Lower leg skin (tissue), 4 donors: ENCODE measurements at regions not wholly inside any gene's neighbourhood (a gene's known extent, or its start where the extent isn't known, plus 50 kb on each side); places are given as distances from the start of the nearest gene placed in this dataset.

Source experiments
- DNase-seq, 2 donors: peaks; one replicate each; pipeline ENCODE4 v3.0.0-alpha.2; 2019; ENCODE audit warnings: low spot score in 2 of 2
- H3K4me3 ChIP-seq: fragments of 200-600 bp; sonication (generic); 2 replicates; pipeline ENCODE4 v1.5.1; 2017; ENCODE audit warnings: mild to moderate bottlenecking, low read depth; ENCODE audit not compliant: poor library complexity, severe bottlenecking
- POLR2A ChIP-seq, 2 donors: fragments of 450-650 bp; IDR thresholded peaks; one replicate each; pipeline ENCODE4 v1.6.1; 2016 to 2017; ENCODE audit warnings: antibody characterized with exemption in 2 of 2, mild to moderate bottlenecking in 1 of 2, moderate library complexity in 1 of 2
- WGBS, 2 donors: methylation state at CpG; one replicate each; pipeline ENCODE4 v1.1.5; 2018; 5-methylcytosine and 5-hydroxymethylcytosine counted together
- intact Hi-C: fragments of 100-400 bp; cut with DNase I; formaldehyde crosslinking; loops from one replicate; pipeline ENCODE4 v1.15.0; 2023; ENCODE audit warnings: low total_unique reads
- TF ChIP-seq, protein P1 (sequence below), 3 donors: fragments of 450-650 bp; IDR thresholded peaks; one replicate each; pipeline ENCODE4 v1.5.1; 2016; ENCODE audit warnings: antibody characterized with exemption in 3 of 3, mild to moderate bottlenecking in 3 of 3, moderate library complexity in 2 of 3

DNA sequence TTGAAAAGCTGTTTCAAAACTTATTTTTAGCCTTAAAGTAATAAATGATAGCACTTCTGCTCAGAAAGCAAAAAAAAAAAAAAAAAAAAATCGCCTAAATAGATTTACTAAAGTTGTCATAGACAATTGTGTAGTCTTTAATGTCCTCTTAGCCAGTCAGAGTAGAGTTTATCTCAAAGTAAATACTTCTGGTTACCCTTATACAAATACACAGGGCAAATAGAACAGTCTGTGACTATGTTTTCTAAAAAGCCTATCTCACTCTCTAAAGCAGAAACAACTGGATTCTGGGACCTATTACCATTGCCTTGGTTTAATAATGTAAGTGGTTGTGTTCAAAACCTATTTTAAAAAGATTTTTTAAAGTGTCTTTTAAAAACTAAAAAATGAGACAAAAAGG, 156.2 kb upstream of the THSD7A start:
- intact Hi-C loops = no loop called here
- TF ChIP-seq POLR2A (IDR thresholded peaks at IDR 0.05) = no peak
- TF ChIP-seq, protein P1, sequence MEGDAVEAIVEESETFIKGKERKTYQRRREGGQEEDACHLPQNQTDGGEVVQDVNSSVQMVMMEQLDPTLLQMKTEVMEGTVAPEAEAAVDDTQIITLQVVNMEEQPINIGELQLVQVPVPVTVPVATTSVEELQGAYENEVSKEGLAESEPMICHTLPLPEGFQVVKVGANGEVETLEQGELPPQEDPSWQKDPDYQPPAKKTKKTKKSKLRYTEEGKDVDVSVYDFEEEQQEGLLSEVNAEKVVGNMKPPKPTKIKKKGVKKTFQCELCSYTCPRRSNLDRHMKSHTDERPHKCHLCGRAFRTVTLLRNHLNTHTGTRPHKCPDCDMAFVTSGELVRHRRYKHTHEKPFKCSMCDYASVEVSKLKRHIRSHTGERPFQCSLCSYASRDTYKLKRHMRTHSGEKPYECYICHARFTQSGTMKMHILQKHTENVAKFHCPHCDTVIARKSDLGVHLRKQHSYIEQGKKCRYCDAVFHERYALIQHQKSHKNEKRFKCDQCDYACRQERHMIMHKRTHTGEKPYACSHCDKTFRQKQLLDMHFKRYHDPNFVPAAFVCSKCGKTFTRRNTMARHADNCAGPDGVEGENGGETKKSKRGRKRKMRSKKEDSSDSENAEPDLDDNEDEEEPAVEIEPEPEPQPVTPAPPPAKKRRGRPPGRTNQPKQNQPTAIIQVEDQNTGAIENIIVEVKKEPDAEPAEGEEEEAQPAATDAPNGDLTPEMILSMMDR (IDR thresholded peaks at IDR 0.05) = no peak
- no peak for DNase-seq
- WGBS, 2 donors = 70 to 85% methylated on average over 1 of the region's 1 CpG
- H3K4me3 ChIP-seq = no peak overlapping the region

DNA sequence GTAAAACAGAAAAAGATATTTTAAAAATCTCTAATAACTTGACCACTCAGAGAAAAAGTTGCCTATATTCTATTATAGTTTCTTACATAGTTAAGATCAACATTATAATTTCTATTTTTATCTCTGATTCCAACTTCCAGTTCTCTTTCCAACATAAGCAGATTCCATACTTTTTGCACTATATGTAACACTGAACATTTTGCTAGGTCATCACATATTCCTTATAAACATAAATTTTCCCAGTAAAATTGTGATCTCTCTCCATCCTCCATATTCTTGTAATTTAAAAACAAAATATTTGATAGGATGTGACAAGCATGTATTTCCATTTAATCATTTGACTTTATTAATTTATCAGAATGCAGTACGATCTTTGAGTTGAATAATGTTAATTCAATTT, 170.4 kb upstream of the THSD7A start:
- no peak for DNase-seq
- 93 to 96% methylated on average over 1 of the region's 1 CpG for WGBS, 2 donors
- TF ChIP-seq POLR2A (IDR thresholded peaks at IDR 0.05) = no peak
- TF ChIP-seq, protein P1 (IDR thresholded peaks at IDR 0.05) = no peak
- intact Hi-C loops = no loop called here
- H3K4me3 ChIP-seq = no peak overlapping the region

DNA sequence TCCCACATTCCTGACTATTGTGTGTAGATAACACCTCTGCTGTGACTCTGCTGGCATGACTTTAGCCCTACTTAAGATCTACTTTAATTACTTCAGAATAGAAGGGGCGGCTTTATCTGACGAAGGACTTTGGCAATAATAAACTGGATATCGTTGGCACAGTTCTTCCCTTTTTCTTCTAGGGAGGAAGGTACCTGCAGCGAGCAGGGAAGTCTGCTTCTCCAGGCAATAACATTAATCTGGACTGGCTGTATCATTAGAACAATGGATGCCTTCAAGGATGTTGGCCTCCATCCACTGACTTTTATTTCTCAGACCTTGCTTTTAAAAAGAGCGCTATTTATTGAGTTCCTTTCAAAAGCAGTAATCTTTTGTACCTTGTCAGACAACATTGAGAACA, 172.6 kb upstream of the THSD7A start:
- 79 to 83% methylated on average over 5 of the region's 5 CpGs for WGBS, 2 donors
- intact Hi-C loops = no loop called here
- no peak overlapping the region for H3K4me3 ChIP-seq
- no peak for DNase-seq
- TF ChIP-seq, protein P1 (IDR thresholded peaks at IDR 0.05) = no peak
- no peak for TF ChIP-seq POLR2A (IDR thresholded peaks at IDR 0.05)

DNA sequence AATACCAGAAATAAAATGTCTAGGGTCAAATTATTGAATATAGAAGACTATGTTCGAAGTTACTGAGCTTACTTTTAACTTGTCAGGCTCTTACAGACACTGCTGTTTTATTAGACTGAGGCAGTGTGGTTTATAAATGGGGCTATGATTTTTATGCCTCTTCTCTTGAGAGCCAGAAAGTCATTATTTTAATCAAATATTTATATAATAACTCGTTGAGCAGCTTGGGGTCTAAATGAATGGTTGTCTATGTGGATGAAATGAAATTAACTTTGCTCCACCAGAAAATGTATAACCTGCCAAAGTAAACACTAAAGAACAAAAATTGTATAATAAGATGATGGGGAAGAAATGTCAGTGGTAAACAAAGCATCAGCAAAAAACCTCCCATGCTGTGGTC, 175.6 kb upstream of the THSD7A start:
- intact Hi-C loops = no loop called here
- DNase-seq = no peak
- 53 to 54% methylated on average over 2 of the region's 2 CpGs for WGBS, 2 donors
- no peak overlapping the region for H3K4me3 ChIP-seq
- TF ChIP-seq, protein P1 (IDR thresholded peaks at IDR 0.05) = no peak
- TF ChIP-seq POLR2A (IDR thresholded peaks at IDR 0.05) = no peak

DNA sequence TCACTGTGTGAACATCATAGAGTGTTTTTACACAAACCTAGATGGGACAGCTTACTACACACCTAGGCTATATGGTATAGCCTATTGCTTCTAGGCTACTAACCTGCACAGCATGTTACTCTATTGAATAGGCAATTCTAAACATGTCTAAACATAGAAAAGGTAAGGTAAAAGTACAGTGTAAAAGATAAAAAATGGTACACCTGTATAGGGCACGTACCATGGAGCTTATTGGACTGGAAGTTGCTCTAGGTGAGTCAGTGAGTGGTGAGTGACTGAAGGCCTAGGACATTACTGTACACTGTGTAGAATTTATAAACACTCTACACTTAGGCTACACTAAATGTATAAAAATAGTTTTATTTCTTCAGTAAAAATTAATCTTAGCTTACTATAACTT, 182.0 kb upstream of the THSD7A start:
- 60 to 68% methylated on average over 1 of the region's 1 CpG for WGBS, 2 donors
- intact Hi-C loops = no loop called here
- no peak for TF ChIP-seq POLR2A (IDR thresholded peaks at IDR 0.05)
- TF ChIP-seq, protein P1 (IDR thresholded peaks at IDR 0.05) = no peak
- no peak overlapping the region for H3K4me3 ChIP-seq
- no peak for DNase-seq

DNA sequence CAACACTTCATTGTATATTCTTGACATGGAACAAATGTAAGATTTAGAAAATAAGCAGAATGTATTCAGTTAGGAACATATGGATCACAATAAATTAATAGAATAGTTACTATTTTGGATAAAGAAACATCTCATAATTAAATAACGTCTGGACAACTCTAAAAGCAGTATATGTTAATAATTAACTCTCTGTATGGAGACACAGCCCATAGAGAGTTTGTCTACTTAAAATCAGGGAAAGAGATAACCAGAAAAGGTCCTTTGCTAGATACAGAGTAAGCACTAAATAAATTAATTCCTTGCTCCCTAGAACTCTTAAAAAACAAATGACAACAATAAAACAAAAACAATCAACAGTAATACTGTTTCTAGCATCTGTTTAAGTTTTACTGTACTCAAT, 184.4 kb upstream of the THSD7A start:
- intact Hi-C loops = no loop called here
- H3K4me3 ChIP-seq = no peak overlapping the region
- TF ChIP-seq, protein P1 (IDR thresholded peaks at IDR 0.05) = no peak
- no peak for TF ChIP-seq POLR2A (IDR thresholded peaks at IDR 0.05)
- WGBS, 2 donors = 44 to 48% methylated on average over 1 of the region's 1 CpG
- no peak for DNase-seq
